HEK293 (cell line): ENCODE measurements at regions not wholly inside any gene's neighbourhood (a gene's known extent, or its start where the extent isn't known, plus 50 kb on each side); places are given as distances from the start of the nearest gene placed in this dataset.

Experiments used
- CTCF ChIA-PET: fragments of 350-600 bp; formaldehyde crosslinking; extraction: SDS; loops from one replicate; lab custom pipeline; 2021; ENCODE audit warnings: antibody characterized with exemption; lab: Yijun Ruan, JAX
- POLR2A ChIA-PET: fragments of 300-600 bp; formaldehyde crosslinking; extraction: SDS; loops from one replicate; lab custom pipeline; 2020; ENCODE audit warnings: antibody characterized with exemption, inconsistent platforms; lab: Yijun Ruan, JAX
- H3K27ac ChIP-seq: fragments of 200-500 bp; sonication (Bioruptor generic); 2 replicates; pipeline ENCODE4 v1.5.1; 2014; ENCODE audit warnings: low read depth, low read length, control low read depth, inconsistent platforms; ENCODE audit errors: extremely low read depth
- H3K36me3 ChIP-seq, 2 experiments: fragments of 200-500 bp in 1 of 2; sonication (Bioruptor generic) in 1 of 2; 1 replicate in 1 of 2; 2 replicates in 1 of 2; pipeline ENCODE4 v1.5.1; 2014 to 2017; ENCODE audit warnings: inconsistent platforms in 2 of 2, low read length in 2 of 2; ENCODE audit not compliant: control insufficient read depth in 2 of 2, insufficient read depth in 1 of 2
- H3K4me1 ChIP-seq: fragments of 200-500 bp; sonication (Bioruptor generic); 2 replicates; pipeline ENCODE4 v1.5.1; 2014; ENCODE audit warnings: mild to moderate bottlenecking, low read length, inconsistent platforms; ENCODE audit not compliant: control insufficient read depth, insufficient read depth
- H3K4me3 ChIP-seq: 2 replicates; pipeline ENCODE4 v1.5.1; 2011; ENCODE audit warnings: low read depth, mild to moderate bottlenecking, control low read depth, low read length, moderate library complexity
- H3K9me3 ChIP-seq: fragments of 200-500 bp; sonication (Bioruptor generic); 2 replicates; pipeline ENCODE4 v1.5.1; 2014; ENCODE audit warnings: low read depth, low read length, inconsistent platforms; ENCODE audit not compliant: control insufficient read depth, insufficient read depth
- GFI1B ChIP-seq: fragments of 450-650 bp; formaldehyde crosslinking; IDR thresholded peaks from 2 replicates; pipeline ENCODE4 v1.5.1; 2016; ENCODE audit warnings: missing biosample characterization, missing genetic modification characterization
- GLI2 ChIP-seq: fragments of 450-650 bp; formaldehyde crosslinking; IDR thresholded peaks from 2 replicates; pipeline ENCODE4; 2017; ENCODE audit warnings: missing biosample characterization, missing genetic modification characterization, low read depth, borderline replicate concordance
- OSR2 ChIP-seq: fragments of 450-650 bp; formaldehyde crosslinking; IDR thresholded peaks from 2 replicates; pipeline ENCODE4 v1.5.1; 2016; ENCODE audit warnings: missing biosample characterization, missing genetic modification characterization
- ZIC2 ChIP-seq: fragments of 450-650 bp; formaldehyde crosslinking; IDR thresholded peaks from 2 replicates; pipeline ENCODE4 v1.5.1; 2016; ENCODE audit warnings: missing biosample characterization, missing genetic modification characterization
- ZNF114 ChIP-seq: fragments of 450-650 bp; formaldehyde crosslinking; IDR thresholded peaks from 2 replicates; pipeline ENCODE4 v1.5.0; 2017; ENCODE audit warnings: missing biosample characterization, missing genetic modification characterization
- ZNF184 ChIP-seq: fragments of 450-650 bp; IDR thresholded peaks from 2 replicates; pipeline ENCODE4 v1.5.1; 2018; ENCODE audit warnings: missing biosample characterization, mild to moderate bottlenecking, missing genetic modification characterization
- ZNF239 ChIP-seq: fragments of 450-650 bp; formaldehyde crosslinking; IDR thresholded peaks from 2 replicates; pipeline ENCODE4 v1.5.1; 2016; ENCODE audit warnings: missing biosample characterization, missing genetic modification characterization
- ZNF292 ChIP-seq: fragments of 450-650 bp; formaldehyde crosslinking; IDR thresholded peaks from 2 replicates; pipeline ENCODE4 v1.5.1; 2016; ENCODE audit warnings: low read depth, missing biosample characterization, missing genetic modification characterization, borderline replicate concordance
- ZNF354C ChIP-seq: fragments of 450-650 bp; formaldehyde crosslinking; IDR thresholded peaks from 2 replicates; pipeline ENCODE4 v1.5.1; 2016; ENCODE audit warnings: missing biosample characterization, missing genetic modification characterization, low read depth, borderline replicate concordance
- ZNF423 ChIP-seq: fragments of 450-650 bp; formaldehyde crosslinking; IDR thresholded peaks from 2 replicates; pipeline ENCODE4 v1.5.1; 2016; ENCODE audit warnings: missing biosample characterization, missing genetic modification characterization
- ZNF530 ChIP-seq: fragments of 450-650 bp; formaldehyde crosslinking; IDR thresholded peaks from 2 replicates; pipeline ENCODE4 v1.5.1; 2016; ENCODE audit warnings: low read depth, missing biosample characterization, missing genetic modification characterization
- ZNF629 ChIP-seq: fragments of 450-650 bp; formaldehyde crosslinking; IDR thresholded peaks from 2 replicates; pipeline ENCODE4 v1.5.1; 2017; ENCODE audit warnings: missing biosample characterization, missing genetic modification characterization
- ZNF777 ChIP-seq: fragments of 450-650 bp; formaldehyde crosslinking; IDR thresholded peaks from 2 replicates; pipeline ENCODE4 v1.5.1; 2017; ENCODE audit warnings: missing biosample characterization, missing genetic modification characterization, borderline replicate concordance
- TF ChIP-seq, protein P1 (sequence below): fragments of 450-650 bp; formaldehyde crosslinking; IDR thresholded peaks from 2 replicates; pipeline ENCODE4 v1.5.1; 2016; ENCODE audit warnings: missing biosample characterization, missing genetic modification characterization
- TF ChIP-seq, protein P2 (sequence below): fragments of 450-650 bp; formaldehyde crosslinking; conservative IDR thresholded peaks from 2 replicates; pipeline ENCODE4 v1.5.1; 2016; ENCODE audit warnings: low read depth, missing biosample characterization, missing genetic modification characterization
- TF ChIP-seq, protein P3 (sequence below): fragments of 450-650 bp; formaldehyde crosslinking; IDR thresholded peaks from 2 replicates; pipeline ENCODE4 v1.5.1; 2016; ENCODE audit warnings: missing biosample characterization, missing genetic modification characterization
- TF ChIP-seq, protein P4 (sequence below): fragments of 450-650 bp; formaldehyde crosslinking; IDR thresholded peaks from 2 replicates; pipeline ENCODE4 v1.5.1; 2016; ENCODE audit warnings: missing biosample characterization, missing genetic modification characterization
- TF ChIP-seq, protein P5 (sequence below): fragments of 450-650 bp; formaldehyde crosslinking; IDR thresholded peaks from 2 replicates; pipeline ENCODE4 v1.5.1; 2017; ENCODE audit warnings: missing biosample characterization, missing genetic modification characterization
- TF ChIP-seq, protein P6 (sequence below): fragments of 450-650 bp; formaldehyde crosslinking; IDR thresholded peaks from 2 replicates; pipeline ENCODE4 v1.5.1; 2016; ENCODE audit warnings: missing biosample characterization, missing genetic modification characterization

DNA sequence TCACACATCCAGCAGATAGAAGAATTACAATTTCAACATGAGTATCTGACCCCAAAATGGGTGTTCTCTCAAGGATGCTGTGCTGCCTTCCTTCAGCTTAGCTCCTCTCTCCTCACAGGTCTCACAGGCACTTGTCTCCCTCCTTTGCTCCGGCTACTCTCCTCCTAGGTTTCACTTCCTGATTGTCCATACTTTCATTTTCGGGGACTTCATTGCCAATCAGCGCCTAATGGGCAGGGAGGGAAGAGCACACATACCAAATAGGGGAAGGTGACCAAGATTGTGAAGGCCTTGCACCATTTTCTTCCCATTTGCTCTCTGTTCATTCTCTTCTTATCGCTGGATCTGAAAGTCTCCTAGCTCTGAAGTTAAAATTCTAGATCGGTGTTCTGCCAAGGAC, 125.4 kb upstream of the EOLA2 start (continued):
- TF ChIP-seq, protein P1, sequence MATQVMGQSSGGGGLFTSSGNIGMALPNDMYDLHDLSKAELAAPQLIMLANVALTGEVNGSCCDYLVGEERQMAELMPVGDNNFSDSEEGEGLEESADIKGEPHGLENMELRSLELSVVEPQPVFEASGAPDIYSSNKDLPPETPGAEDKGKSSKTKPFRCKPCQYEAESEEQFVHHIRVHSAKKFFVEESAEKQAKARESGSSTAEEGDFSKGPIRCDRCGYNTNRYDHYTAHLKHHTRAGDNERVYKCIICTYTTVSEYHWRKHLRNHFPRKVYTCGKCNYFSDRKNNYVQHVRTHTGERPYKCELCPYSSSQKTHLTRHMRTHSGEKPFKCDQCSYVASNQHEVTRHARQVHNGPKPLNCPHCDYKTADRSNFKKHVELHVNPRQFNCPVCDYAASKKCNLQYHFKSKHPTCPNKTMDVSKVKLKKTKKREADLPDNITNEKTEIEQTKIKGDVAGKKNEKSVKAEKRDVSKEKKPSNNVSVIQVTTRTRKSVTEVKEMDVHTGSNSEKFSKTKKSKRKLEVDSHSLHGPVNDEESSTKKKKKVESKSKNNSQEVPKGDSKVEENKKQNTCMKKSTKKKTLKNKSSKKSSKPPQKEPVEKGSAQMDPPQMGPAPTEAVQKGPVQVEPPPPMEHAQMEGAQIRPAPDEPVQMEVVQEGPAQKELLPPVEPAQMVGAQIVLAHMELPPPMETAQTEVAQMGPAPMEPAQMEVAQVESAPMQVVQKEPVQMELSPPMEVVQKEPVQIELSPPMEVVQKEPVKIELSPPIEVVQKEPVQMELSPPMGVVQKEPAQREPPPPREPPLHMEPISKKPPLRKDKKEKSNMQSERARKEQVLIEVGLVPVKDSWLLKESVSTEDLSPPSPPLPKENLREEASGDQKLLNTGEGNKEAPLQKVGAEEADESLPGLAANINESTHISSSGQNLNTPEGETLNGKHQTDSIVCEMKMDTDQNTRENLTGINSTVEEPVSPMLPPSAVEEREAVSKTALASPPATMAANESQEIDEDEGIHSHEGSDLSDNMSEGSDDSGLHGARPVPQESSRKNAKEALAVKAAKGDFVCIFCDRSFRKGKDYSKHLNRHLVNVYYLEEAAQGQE (tag by site-specific recombination): no peak
- no peak for TF ChIP-seq ZNF777 (tag by site-specific recombination)

DNA sequence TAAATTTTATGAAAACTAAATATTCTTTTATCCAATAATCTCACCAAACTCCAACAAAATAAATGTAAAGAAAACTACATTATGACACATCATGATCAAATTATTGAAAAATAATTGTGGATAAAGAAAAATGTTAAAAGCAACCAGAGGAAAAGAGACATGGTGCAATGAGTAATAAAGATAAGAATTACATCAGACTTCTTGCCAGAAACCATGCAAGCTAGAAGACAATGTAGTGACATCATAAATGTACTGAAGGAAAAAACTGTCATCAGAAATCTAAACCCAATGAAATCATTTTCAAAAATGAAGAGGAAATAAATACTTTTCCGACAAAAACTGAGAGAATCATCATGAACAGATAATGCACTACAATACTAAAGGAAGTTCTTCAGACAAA, 135.9 kb upstream of the EOLA2 start:
- no peak overlapping the region for H3K4me3 ChIP-seq
- H3K9me3 ChIP-seq: no peaks in the 10 kb centered on the region
- no peak overlapping the region for H3K27ac ChIP-seq
- no peaks in the 10 kb centered on the region for H3K36me3 ChIP-seq
- H3K4me1 ChIP-seq: no peaks in the 10 kb centered on the region
- ChIA-PET POLR2A (no interaction called here), CTCF (no interaction called here)
- TF ChIP-seq ZNF354C (tag by site-specific recombination): no peak
- TF ChIP-seq ZNF114 (tag by site-specific recombination): no peak
- TF ChIP-seq, protein P2, sequence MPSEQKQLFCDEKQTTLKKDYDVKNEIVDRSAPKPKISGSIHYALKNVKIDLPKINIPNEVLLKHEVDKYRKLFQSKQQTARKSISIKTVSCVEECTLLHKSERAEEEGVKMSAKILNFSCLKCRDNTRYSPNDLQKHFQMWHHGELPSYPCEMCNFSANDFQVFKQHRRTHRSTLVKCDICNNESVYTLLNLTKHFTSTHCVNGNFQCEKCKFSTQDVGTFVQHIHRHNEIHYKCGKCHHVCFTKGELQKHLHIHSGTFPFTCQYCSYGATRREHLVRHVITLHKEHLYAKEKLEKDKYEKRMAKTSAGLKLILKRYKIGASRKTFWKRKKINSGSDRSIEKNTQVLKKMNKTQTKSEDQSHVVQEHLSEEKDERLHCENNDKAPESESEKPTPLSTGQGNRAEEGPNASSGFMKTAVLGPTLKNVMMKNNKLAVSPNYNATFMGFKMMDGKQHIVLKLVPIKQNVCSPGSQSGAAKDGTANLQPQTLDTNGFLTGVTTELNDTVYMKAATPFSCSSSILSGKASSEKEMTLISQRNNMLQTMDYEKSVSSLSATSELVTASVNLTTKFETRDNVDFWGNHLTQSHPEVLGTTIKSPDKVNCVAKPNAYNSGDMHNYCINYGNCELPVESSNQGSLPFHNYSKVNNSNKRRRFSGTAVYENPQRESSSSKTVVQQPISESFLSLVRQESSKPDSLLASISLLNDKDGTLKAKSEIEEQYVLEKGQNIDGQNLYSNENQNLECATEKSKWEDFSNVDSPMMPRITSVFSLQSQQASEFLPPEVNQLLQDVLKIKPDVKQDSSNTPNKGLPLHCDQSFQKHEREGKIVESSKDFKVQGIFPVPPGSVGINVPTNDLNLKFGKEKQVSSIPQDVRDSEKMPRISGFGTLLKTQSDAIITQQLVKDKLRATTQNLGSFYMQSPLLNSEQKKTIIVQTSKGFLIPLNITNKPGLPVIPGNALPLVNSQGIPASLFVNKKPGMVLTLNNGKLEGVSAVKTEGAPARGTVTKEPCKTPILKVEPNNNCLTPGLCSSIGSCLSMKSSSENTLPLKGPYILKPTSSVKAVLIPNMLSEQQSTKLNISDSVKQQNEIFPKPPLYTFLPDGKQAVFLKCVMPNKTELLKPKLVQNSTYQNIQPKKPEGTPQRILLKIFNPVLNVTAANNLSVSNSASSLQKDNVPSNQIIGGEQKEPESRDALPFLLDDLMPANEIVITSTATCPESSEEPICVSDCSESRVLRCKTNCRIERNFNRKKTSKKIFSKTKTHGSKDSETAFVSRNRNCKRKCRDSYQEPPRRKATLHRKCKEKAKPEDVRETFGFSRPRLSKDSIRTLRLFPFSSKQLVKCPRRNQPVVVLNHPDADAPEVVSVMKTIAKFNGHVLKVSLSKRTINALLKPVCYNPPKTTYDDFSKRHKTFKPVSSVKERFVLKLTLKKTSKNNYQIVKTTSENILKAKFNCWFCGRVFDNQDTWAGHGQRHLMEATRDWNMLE (tag by site-specific recombination): peak; percentile 53; the same call in 1 of the 2 replicates
- TF ChIP-seq, protein P3, sequence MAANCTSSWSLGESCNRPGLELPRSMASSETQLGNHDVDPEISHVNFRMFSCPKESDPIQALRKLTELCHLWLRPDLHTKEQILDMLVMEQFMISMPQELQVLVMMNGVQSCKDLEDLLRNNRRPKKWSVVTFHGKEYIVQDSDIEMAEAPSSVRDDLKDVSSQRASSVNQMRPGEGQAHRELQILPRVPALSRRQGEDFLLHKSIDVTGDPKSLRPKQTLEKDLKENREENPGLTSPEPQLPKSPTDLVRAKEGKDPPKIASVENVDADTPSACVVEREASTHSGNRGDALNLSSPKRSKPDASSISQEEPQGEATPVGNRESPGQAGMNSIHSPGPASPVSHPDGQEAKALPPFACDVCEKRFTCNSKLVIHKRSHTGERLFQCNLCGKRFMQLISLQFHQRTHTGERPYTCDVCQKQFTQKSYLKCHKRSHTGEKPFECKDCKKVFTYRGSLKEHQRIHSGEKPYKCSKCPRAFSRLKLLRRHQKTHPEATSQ: no peak
- TF ChIP-seq, protein P4, sequence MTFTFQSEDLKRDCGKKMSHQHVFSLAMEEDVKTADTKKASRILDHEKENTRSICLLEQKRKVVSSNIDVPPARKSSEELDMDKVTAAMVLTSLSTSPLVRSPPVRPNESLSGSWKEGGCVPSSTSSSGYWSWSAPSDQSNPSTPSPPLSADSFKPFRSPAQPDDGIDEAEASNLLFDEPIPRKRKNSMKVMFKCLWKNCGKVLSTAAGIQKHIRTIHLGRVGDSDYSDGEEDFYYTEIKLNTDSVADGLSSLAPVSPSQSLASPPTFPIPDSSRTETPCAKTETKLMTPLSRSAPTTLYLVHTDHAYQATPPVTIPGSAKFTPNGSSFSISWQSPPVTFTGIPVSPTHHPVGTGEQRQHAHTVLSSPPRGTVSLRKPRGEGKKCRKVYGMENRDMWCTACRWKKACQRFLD (tag by site-specific recombination): no peak
- TF ChIP-seq ZNF239 (tag by site-specific recombination): no peak
- no peak for TF ChIP-seq ZNF423 (tag by site-specific recombination)
- TF ChIP-seq ZNF184: no peak
- 0 out of 2 replicates have a peak, but pooled peaks have one; percentile 46 for TF ChIP-seq ZNF629 (tag by site-specific recombination)
- no peak for TF ChIP-seq GLI2 (tag by site-specific recombination)
- TF ChIP-seq ZNF292 (tag by site-specific recombination): no peak
- TF ChIP-seq OSR2 (tag by site-specific recombination): no peak
- no peak for TF ChIP-seq ZNF530
- TF ChIP-seq, protein P5, sequence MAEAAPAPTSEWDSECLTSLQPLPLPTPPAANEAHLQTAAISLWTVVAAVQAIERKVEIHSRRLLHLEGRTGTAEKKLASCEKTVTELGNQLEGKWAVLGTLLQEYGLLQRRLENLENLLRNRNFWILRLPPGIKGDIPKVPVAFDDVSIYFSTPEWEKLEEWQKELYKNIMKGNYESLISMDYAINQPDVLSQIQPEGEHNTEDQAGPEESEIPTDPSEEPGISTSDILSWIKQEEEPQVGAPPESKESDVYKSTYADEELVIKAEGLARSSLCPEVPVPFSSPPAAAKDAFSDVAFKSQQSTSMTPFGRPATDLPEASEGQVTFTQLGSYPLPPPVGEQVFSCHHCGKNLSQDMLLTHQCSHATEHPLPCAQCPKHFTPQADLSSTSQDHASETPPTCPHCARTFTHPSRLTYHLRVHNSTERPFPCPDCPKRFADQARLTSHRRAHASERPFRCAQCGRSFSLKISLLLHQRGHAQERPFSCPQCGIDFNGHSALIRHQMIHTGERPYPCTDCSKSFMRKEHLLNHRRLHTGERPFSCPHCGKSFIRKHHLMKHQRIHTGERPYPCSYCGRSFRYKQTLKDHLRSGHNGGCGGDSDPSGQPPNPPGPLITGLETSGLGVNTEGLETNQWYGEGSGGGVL (tag by site-specific recombination): peak; percentile 24; the same call in 1 of the 2 replicates
- TF ChIP-seq ZIC2 (tag by site-specific recombination): no peak
- TF ChIP-seq, protein P6, sequence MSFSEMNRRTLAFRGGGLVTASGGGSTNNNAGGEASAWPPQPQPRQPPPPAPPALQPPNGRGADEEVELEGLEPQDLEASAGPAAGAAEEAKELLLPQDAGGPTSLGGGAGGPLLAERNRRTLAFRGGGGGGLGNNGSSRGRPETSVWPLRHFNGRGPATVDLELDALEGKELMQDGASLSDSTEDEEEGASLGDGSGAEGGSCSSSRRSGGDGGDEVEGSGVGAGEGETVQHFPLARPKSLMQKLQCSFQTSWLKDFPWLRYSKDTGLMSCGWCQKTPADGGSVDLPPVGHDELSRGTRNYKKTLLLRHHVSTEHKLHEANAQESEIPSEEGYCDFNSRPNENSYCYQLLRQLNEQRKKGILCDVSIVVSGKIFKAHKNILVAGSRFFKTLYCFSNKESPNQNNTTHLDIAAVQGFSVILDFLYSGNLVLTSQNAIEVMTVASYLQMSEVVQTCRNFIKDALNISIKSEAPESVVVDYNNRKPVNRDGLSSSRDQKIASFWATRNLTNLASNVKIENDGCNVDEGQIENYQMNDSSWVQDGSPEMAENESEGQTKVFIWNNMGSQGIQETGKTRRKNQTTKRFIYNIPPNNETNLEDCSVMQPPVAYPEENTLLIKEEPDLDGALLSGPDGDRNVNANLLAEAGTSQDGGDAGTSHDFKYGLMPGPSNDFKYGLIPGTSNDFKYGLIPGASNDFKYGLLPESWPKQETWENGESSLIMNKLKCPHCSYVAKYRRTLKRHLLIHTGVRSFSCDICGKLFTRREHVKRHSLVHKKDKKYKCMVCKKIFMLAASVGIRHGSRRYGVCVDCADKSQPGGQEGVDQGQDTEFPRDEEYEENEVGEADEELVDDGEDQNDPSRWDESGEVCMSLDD (tag by site-specific recombination): no peak
- no peak for TF ChIP-seq GFI1B
